ENCODE measurements at regions not wholly inside any gene's neighbourhood (a gene's known extent, or its start where the extent isn't known, plus 50 kb on each side); places are given as distances from the start of the nearest gene placed in this dataset.

GRCh38 chr13:66205807-66206206, 1024.3 kb downstream of the PCDH9 start:
- Histone ChIP-seq H3K36me3 (ENCODE audit: insufficient read depth in 1 of 2, low read depth in 1 of 2) (no peaks in the 10 kb centered on the region), H3K4me1 (no peaks in the 10 kb centered on the region), H3K27me3 (ENCODE audit: insufficient read depth in 3 of 3, low read length in 2 of 3) (no peaks in the 10 kb centered on the region), H3K27ac (no peak overlapping the region), H3K9me3 (no peaks in the 10 kb centered on the region), H3K4me3 (no peak overlapping the region)
- ATAC-seq, result no peak
- no peak for TF ChIP-seq CTCF (IDR thresholded peaks at IDR 0.05)
- DNase-seq, result no peak
- 32 to 38% (median 38%) methylated on average over 2 of the region's 2 CpGs for WGBS, 3 donors
- intact Hi-C loops (cut with DNase I), result no loop called here

DNA sequence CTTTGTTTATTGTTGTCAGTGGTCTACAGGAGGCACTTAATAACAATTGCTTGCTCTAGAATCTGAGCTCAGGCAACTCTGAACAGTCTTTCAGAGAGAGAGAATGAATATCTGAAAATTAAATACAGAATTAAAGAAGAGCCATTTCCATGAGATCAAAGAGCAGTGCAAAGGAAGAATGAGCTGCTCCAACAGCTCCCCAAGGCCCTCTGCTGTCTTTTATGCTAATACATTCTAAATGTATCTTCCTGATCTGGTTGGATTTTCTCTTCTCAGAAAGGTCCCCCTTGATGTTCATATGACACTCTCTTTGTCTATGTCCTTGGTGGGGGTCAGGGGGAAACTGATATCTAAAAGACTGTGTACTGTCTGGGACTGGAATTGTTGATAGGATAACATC, 1029.6 kb downstream of the PCDH9 start:
- no peaks in the 10 kb centered on the region for H3K4me1 ChIP-seq
- no peak for ATAC-seq
- intact Hi-C loops (cut with DNase I), result no loop called here
- TF ChIP-seq CTCF (IDR thresholded peaks at IDR 0.05), result no peak
- no peak for DNase-seq
- H3K27ac ChIP-seq, result no peak overlapping the region
- H3K9me3 ChIP-seq, result no peaks in the 10 kb centered on the region
- H3K27me3 ChIP-seq (ENCODE audit: insufficient read depth in 3 of 3, low read length in 2 of 3), result no peaks in the 10 kb centered on the region
- H3K4me3 ChIP-seq, result no peak overlapping the region
- H3K36me3 ChIP-seq (ENCODE audit: insufficient read depth in 1 of 2, low read depth in 1 of 2), result no peaks in the 10 kb centered on the region

DNA sequence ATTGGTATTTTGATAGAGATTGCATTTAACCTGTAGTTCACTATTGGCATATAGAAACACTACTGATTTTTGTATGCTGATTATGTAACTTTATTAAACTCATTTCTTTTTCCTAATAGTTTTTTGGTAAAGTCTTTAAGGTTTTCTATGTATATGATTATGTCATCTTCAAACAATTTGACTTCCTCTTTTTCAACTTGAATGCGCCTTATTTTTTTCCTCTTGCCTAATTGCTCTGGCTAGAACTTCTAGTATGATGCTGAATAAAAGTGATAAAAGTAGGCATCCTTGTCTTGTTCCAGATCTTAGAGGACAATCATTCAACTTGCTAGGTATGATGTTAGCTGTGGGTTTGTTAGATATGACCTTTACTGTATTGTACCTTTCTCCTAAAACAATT, 1034.9 kb downstream of the PCDH9 start:
- Histone ChIP-seq H3K27me3 (ENCODE audit: insufficient read depth in 3 of 3, low read length in 2 of 3) (no peaks in the 10 kb centered on the region), H3K27ac (no peak overlapping the region), H3K4me3 (no peak overlapping the region), H3K36me3 (ENCODE audit: insufficient read depth in 1 of 2, low read depth in 1 of 2) (no peaks in the 10 kb centered on the region), H3K9me3 (no peaks in the 10 kb centered on the region), H3K4me1 (no peaks in the 10 kb centered on the region)
- DNase-seq (no peak), ATAC-seq (no peak)
- intact Hi-C loops (cut with DNase I), result no loop called here
- TF ChIP-seq CTCF (IDR thresholded peaks at IDR 0.05), result no peak
- WGBS, 3 donors, result 93 to 95% (median 94%) methylated on average over 1 of the region's 1 CpG

- DNase-seq, result no peak
- 17 to 35% (median 34%) methylated on average over 1 of the region's 1 CpG for WGBS, 3 donors
- no peaks in the 10 kb centered on the region for H3K4me1 ChIP-seq
- ATAC-seq, result no peak
- H3K4me3 ChIP-seq, result no peak overlapping the region
- TF ChIP-seq CTCF (IDR thresholded peaks at IDR 0.05), result no peak
- intact Hi-C loops (cut with DNase I), result no loop called here
- no peaks in the 10 kb centered on the region for H3K36me3 ChIP-seq (ENCODE audit: insufficient read depth in 1 of 2, low read depth in 1 of 2)
- H3K9me3 ChIP-seq, result no peaks in the 10 kb centered on the region
- H3K27ac ChIP-seq, result no peak overlapping the region
- H3K27me3 ChIP-seq (ENCODE audit: insufficient read depth in 3 of 3, low read length in 2 of 3), result no peaks in the 10 kb centered on the region
Measured at GRCh38 chr13:66189986-66190385, 1040.2 kb downstream of the PCDH9 start.

DNA sequence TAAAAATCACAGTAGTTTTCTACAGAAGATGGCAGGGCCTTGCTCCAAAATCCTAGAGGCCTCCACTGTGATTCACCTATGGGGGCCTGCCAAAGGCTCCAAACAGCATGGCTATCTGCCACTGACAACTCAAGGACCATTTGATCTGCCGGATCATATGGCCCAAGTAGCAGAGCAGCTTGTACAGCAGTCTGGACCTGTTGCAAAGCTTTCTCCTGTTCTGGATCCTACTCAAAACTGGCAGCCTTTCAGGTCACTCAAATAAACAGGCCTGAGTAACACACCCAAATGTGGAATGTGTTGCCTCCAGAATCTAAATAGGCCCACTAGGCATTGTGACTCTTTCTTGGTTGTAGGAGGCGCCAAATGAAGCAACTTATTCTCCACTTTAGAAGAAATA, 1049.3 kb downstream of the PCDH9 start:
- intact Hi-C loops (cut with DNase I), result no loop called here
- Histone ChIP-seq H3K27ac (no peak overlapping the region), H3K27me3 (ENCODE audit: insufficient read depth in 3 of 3, low read length in 2 of 3) (no peaks in the 10 kb centered on the region), H3K36me3 (ENCODE audit: insufficient read depth in 1 of 2, low read depth in 1 of 2) (no peaks in the 10 kb centered on the region), H3K4me3 (no peak overlapping the region), H3K4me1 (no peaks in the 10 kb centered on the region), H3K9me3 (no peaks in the 10 kb centered on the region)
- ATAC-seq (peak in 3 of 4 donors; percentile 43 to 60 (median 46)), DNase-seq (no peak)
- 54 to 81% (median 70%) methylated on average over 2 of the region's 2 CpGs for WGBS, 3 donors
- TF ChIP-seq CTCF (IDR thresholded peaks at IDR 0.05), result no peak

Data from psoas muscle (tissue), 7 donors.